Hematopoietic multipotent progenitor cell treated with erythropoietin and hydrocortisone succinate and interleukin-3 and kit ligand, for 17 days (in vitro differentiated cells): ENCODE measurements at regions not wholly inside any gene's neighbourhood (a gene's known extent, or its start where the extent isn't known, plus 50 kb on each side); places are given as distances from the start of the nearest gene placed in this dataset.
"Not testable (repeated sequence)": the region's sequence is repeated elsewhere in the genome, so short reads cannot be mapped to it uniquely, and the experiment has no call there.

ENCODE experiments used
- DNase-seq: peaks from one replicate; pipeline ENCODE4 v3.0.0-alpha.2; 2015; ENCODE audit warnings: low spot score

- no peak for DNase-seq
These were observed 465.7 kb downstream of the FBXO15 start for GRCh38 chr18:73681912-73682311.

DNA sequence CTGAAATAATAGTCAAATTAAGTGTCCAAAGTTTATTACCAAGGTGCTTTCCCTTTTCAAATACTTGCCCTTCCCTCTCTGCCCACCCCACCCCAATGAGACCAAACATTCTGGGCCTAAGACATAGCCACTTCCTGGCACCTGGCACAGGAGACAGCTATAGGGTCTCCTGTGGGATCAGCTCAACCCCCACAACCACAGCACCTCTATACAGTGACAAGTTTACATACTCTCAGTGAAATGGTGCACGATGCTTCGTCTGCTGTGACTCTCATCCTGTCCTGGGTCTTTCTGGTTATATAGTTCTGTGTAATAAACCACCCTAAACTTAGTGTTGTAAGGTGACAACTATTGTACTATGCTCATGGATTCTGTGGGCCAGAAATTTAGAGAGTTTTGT lies 466.2 kb downstream of the FBXO15 start:
- no peak for DNase-seq

DNA sequence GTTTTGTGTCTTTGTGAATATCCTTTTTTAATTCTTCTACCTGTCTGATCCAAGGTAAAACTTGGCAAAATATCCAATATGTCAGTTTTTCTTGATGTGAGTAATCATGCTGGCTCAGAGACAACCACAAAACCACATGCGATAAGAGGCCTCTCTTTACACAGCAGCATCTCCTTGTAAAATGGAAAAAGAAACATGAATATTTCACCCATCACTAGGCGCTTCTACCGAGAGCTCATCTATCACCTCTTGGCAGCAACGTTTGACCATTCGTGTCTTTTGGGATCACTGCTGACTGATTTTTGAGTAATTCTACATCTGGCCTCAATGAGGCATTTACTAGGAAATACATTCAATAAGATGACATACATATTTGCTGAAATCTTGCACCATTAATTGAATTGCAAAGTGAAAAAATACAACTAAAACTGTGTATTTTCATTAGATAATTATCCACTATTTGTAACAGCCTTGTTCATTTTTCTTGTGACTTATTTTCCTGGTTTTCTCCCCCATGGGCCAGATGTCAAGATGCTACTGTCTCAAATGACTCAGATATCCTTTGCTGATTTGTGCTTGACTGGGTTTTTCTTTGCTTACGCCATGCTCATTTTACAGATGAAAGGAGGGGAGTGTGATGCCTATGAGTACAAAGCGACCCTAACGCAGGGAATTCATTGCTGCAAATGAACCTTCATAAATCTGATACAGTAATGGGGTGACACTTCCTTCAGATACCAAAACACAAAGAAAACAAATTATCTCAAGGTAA lies 467.5 kb downstream of the FBXO15 start:
- no peak for DNase-seq

DNA sequence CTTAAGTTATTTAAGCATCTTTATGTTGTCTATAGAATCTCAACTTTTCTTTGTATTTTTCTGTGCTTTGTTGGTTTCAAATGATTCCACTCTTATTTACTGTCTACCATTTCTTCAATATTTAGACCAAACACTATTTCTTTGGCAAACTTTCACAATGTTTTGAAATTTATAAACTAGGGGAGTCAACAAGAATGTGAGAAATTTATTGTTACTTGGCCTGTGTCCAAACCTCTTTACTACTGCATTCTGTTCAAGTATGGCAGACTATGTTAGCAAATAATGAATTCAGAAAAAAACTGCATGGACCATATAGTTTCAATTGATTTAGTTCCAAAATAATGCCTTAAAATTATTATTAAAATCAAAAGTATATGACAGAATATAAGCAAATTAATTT lies 470.2 kb downstream of the FBXO15 start:
- DNase-seq, result no peak

GRCh38 chr18:73674125-73674865 lies 473.3 kb downstream of the FBXO15 start:
- no peak for DNase-seq

GRCh38 chr18:73671480-73671879 lies 476.2 kb downstream of the FBXO15 start:
- DNase-seq, result not testable (repeated sequence)

GRCh38 chr18:73670524-73670923 lies 477.1 kb downstream of the FBXO15 start:
- no peak for DNase-seq

- no peak for DNase-seq
These were observed 477.6 kb downstream of the FBXO15 start for GRCh38 chr18:73670039-73670438.

GRCh38 chr18:73669297-73669696 lies 478.3 kb downstream of the FBXO15 start:
- DNase-seq, result no peak

GRCh38 chr18:73668051-73668450 lies 479.6 kb downstream of the FBXO15 start:
- no peak for DNase-seq

GRCh38 chr18:73666772-73667171 lies 480.9 kb downstream of the FBXO15 start:
- no peak for DNase-seq

DNA sequence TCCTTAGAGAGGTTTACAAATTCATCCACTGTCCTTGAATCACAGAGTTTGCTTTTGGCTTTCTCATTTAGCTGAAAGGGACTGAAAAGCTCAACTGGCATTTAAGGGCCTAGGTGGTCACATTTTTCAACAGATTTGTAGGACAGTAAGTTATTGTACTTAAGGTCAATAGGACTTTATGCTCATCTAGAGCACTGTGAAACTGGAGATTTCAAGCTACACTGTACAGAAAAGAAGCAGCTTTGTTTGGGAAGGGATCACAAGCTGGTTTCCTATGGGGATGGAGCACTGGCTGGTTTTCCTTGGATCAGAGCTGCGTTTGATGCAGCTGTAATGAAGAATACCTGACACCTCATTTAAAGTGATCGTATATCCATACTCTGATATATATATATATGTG lies 482.7 kb downstream of the FBXO15 start:
- no peak for DNase-seq

- DNase-seq, result no peak
These were observed 484.1 kb downstream of the FBXO15 start for GRCh38 chr18:73663581-73663980.

GRCh38 chr18:73662421-73662820 lies 485.2 kb downstream of the FBXO15 start:
- no peak for DNase-seq

DNA sequence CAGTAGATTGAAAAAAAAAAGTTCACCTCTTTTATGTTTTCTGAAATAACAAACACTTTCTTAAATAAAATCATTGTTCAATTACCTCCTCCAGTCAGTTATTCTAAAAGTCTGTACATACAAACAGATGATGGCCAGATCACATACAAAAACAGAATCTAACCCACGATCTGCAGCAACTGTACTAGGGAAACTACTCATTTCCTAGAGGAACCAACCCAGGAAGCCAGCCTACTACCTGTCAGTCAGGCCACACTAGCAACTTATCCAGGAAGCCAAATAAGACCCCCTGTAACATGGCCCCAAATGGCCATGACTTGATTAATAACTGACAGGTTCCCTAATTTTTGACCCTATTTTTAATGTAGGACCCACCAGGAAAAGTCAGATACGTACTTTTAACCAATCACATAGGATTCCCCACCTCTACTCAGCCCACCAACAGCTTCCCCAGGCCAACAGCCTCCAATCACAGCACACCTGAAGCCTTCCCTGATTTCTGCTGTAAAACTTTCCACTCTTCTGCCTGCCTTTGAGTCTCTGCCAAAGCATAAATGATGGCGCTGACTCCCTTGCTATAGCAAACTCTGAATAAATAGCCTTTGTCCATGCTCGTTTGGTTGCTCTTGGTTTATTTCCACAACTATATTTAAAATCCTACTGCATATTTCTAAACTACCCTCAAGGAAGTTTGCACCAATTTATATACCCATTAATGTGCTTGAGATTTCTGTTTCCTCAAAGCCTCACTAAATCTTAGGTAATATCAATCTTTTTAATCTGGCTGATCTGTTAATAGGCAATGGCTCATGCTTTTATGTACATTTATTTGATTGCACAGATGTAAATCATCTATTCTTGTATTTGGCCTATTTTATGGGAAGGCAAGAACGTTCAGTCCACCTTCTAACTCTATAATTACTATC lies 486.4 kb downstream of the FBXO15 start:
- DNase-seq, result no peak

DNA sequence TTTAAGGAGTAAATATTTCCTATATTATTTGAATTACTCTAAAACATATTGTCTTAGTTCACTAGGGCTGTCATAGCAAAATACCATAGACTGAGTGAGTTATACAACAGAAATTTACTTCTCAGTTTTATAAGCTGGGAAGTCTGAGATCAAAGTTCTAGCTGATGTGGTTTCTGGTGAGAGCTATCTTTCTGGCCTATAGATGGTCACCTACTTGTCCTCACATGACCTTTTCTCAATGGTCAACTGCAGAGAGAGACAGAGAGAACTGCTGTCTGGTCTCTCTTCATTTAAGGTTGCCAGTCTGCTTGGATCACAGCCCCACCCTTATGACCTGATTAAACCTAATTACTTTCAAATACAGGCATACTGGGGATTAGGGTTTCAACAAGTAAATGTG lies 490.9 kb downstream of the FBXO15 start:
- DNase-seq, result no peak

- no peak for DNase-seq
These were observed 493.8 kb downstream of the FBXO15 start for GRCh38 chr18:73653827-73654226.

- no peak for DNase-seq
These were observed 494.4 kb downstream of the FBXO15 start for GRCh38 chr18:73653251-73653650.

- no peak for DNase-seq
These were observed 500.2 kb downstream of the FBXO15 start for GRCh38 chr18:73647391-73647790.

GRCh38 chr18:73646772-73647171 lies 500.9 kb downstream of the FBXO15 start:
- DNase-seq, result no peak

- DNase-seq, result no peak
These were observed 501.4 kb downstream of the FBXO15 start for GRCh38 chr18:73646196-73646595.

- DNase-seq, result no peak
These were observed 502.4 kb downstream of the FBXO15 start for GRCh38 chr18:73645160-73645715.
